Adrenal gland (tissue), 5 donors: ENCODE measurements at regions not wholly inside any gene's neighbourhood (a gene's known extent, or its start where the extent isn't known, plus 50 kb on each side); places are given as distances from the start of the nearest gene placed in this dataset.

ENCODE experiments used
- POLR2A ChIP-seq, 2 donors: fragments of 450-650 bp; IDR thresholded peaks; one replicate each; pipeline ENCODE4 v1.6.1; 2017; ENCODE audit warnings: antibody characterized with exemption in 2 of 2, mild to moderate bottlenecking in 2 of 2, moderate library complexity in 1 of 2
- TF ChIP-seq, protein P1 (sequence below), 6 experiments: fragments of 450-650 bp in 4 of 6; fragments of 200-600 bp in 2 of 6; sonication (generic) in 1 of 6; IDR thresholded peaks; 1 replicate in 5 of 6; 2 replicates in 1 of 6; pipeline versions ENCODE4 v1.5.1 to v1.8.0; 2016 to 2021; ENCODE audit warnings: antibody characterized with exemption in 6 of 6, mild to moderate bottlenecking in 2 of 6, moderate library complexity in 1 of 6
- donor health status: DM: no; HTN: no; CAD: no.

GRCh38 chr13:90591260-90591926 lies 756.1 kb upstream of the MIR17HG start:
- TF ChIP-seq, protein P1, sequence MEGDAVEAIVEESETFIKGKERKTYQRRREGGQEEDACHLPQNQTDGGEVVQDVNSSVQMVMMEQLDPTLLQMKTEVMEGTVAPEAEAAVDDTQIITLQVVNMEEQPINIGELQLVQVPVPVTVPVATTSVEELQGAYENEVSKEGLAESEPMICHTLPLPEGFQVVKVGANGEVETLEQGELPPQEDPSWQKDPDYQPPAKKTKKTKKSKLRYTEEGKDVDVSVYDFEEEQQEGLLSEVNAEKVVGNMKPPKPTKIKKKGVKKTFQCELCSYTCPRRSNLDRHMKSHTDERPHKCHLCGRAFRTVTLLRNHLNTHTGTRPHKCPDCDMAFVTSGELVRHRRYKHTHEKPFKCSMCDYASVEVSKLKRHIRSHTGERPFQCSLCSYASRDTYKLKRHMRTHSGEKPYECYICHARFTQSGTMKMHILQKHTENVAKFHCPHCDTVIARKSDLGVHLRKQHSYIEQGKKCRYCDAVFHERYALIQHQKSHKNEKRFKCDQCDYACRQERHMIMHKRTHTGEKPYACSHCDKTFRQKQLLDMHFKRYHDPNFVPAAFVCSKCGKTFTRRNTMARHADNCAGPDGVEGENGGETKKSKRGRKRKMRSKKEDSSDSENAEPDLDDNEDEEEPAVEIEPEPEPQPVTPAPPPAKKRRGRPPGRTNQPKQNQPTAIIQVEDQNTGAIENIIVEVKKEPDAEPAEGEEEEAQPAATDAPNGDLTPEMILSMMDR (IDR thresholded peaks at IDR 0.05): no peak
- no peak for TF ChIP-seq POLR2A (IDR thresholded peaks at IDR 0.05)
